Colonic mucosa (tissue), 4 donors: ENCODE measurements at regions not wholly inside any gene's neighbourhood (a gene's known extent, or its start where the extent isn't known, plus 50 kb on each side); places are given as distances from the start of the nearest gene placed in this dataset.

Experiments used
- DNase-seq: peaks from one replicate; pipeline ENCODE4 v3.0.0-alpha.2; 2020
- H3K27ac ChIP-seq: fragments of 200-600 bp; one replicate; pipeline ENCODE4 v1.8.0; 2021
- H3K27me3 ChIP-seq: fragments of 200-600 bp; one replicate; pipeline ENCODE4 v1.8.0; 2021
- H3K36me3 ChIP-seq: fragments of 200-600 bp; one replicate; pipeline ENCODE4 v1.8.0; 2021
- H3K4me1 ChIP-seq: fragments of 200-600 bp; one replicate; pipeline ENCODE4 v1.8.0; 2021; ENCODE audit warnings: mild to moderate bottlenecking
- H3K4me3 ChIP-seq: fragments of 200-600 bp; one replicate; pipeline ENCODE4 v1.8.0; 2021
- H3K9ac ChIP-seq, 2 donors: one replicate each; pipeline ENCODE4 v1.7.0; 2013; ENCODE audit warnings: control low read depth in 2 of 2, low read depth in 2 of 2, low read length in 2 of 2
- H3K9me3 ChIP-seq: fragments of 200-600 bp; one replicate; pipeline ENCODE4 v1.8.0; 2021
- CTCF ChIP-seq: fragments of 200-600 bp; IDR thresholded peaks from one replicate; pipeline ENCODE4 v1.8.0; 2022; ENCODE audit warnings: antibody characterized with exemption, mild to moderate bottlenecking
- intact Hi-C: fragments of 100-400 bp; cut with DNase I; formaldehyde crosslinking; loops from one replicate; pipeline ENCODE4 v1.14.1; 2022
- donor health status: healthy.
- donor health status: DM: no; HTN: no; CAD: no.
- donor health status: DM: no; HTN: no; CAD: no.

GRCh38 chr18:71020342-71021029 lies 731.6 kb downstream of the SOCS6 start:
- H3K4me1 ChIP-seq, result no peaks in the 10 kb centered on the region
- no peak for DNase-seq
- no peak for TF ChIP-seq CTCF
- H3K27me3 ChIP-seq, result no peaks in the 10 kb centered on the region
- H3K36me3 ChIP-seq, result no peaks in the 10 kb centered on the region
- H3K27ac ChIP-seq, result no peak overlapping the region
- no peaks in the 10 kb centered on the region for H3K9me3 ChIP-seq
- H3K9ac ChIP-seq, result no peak overlapping the region
- intact Hi-C loops, result no loop called here
- no peak overlapping the region for H3K4me3 ChIP-seq

GRCh38 chr18:71018816-71019215 lies 730.0 kb downstream of the SOCS6 start:
- no peaks in the 10 kb centered on the region for H3K4me1 ChIP-seq
- no peak overlapping the region for H3K27ac ChIP-seq
- no peaks in the 10 kb centered on the region for H3K36me3 ChIP-seq
- intact Hi-C loops, result no loop called here
- no peaks in the 10 kb centered on the region for H3K9me3 ChIP-seq
- H3K4me3 ChIP-seq, result no peak overlapping the region
- no peak for TF ChIP-seq CTCF
- no peaks in the 10 kb centered on the region for H3K27me3 ChIP-seq
- H3K9ac ChIP-seq, result no peak overlapping the region
- DNase-seq, result no peak

- H3K27ac ChIP-seq, result no peak overlapping the region
- no peak overlapping the region for H3K9ac ChIP-seq
- no peak overlapping the region for H3K4me3 ChIP-seq
- H3K4me1 ChIP-seq, result no peaks in the 10 kb centered on the region
- H3K9me3 ChIP-seq, result no peaks in the 10 kb centered on the region
- H3K27me3 ChIP-seq, result no peaks in the 10 kb centered on the region
- TF ChIP-seq CTCF, result no peak
- intact Hi-C loops, result no loop called here
- H3K36me3 ChIP-seq, result no peaks in the 10 kb centered on the region
- no peak for DNase-seq
Measured at GRCh38 chr18:71012789-71013188, 723.9 kb downstream of the SOCS6 start.

GRCh38 chr18:71011389-71011788 lies 722.5 kb downstream of the SOCS6 start:
- intact Hi-C loops, result no loop called here
- no peaks in the 10 kb centered on the region for H3K4me1 ChIP-seq
- TF ChIP-seq CTCF, result no peak
- no peaks in the 10 kb centered on the region for H3K9me3 ChIP-seq
- H3K27me3 ChIP-seq, result no peaks in the 10 kb centered on the region
- DNase-seq, result no peak
- no peak overlapping the region for H3K9ac ChIP-seq
- no peak overlapping the region for H3K4me3 ChIP-seq
- H3K36me3 ChIP-seq, result no peaks in the 10 kb centered on the region
- H3K27ac ChIP-seq, result no peak overlapping the region

- no peaks in the 10 kb centered on the region for H3K9me3 ChIP-seq
- no peaks in the 10 kb centered on the region for H3K27me3 ChIP-seq
- no peak for DNase-seq
- H3K4me1 ChIP-seq, result no peaks in the 10 kb centered on the region
- no peak overlapping the region for H3K9ac ChIP-seq
- intact Hi-C loops, result no loop called here
- no peak overlapping the region for H3K27ac ChIP-seq
- H3K4me3 ChIP-seq, result no peak overlapping the region
- TF ChIP-seq CTCF, result no peak
- H3K36me3 ChIP-seq, result no peaks in the 10 kb centered on the region
Measured at GRCh38 chr18:71008257-71008656, 719.4 kb downstream of the SOCS6 start.
